RWPE1 (cell line): ENCODE measurements at regions not wholly inside any gene's neighbourhood (a gene's known extent, or its start where the extent isn't known, plus 50 kb on each side); places are given as distances from the start of the nearest gene placed in this dataset.

Source experiments
- CTCF ChIA-PET: fragments of 350-600 bp; sonication (Branson Sonifier 250); formaldehyde crosslinking; extraction: SDS; loops from one replicate; lab custom pipeline; 2021; lab: Yijun Ruan, JAX
- POLR2A ChIA-PET: fragments of 400-600 bp; formaldehyde crosslinking; extraction: SDS; loops from one replicate; lab custom pipeline; 2020; ENCODE audit warnings: antibody characterized with exemption; ENCODE audit not compliant: low non-redundant PET; lab: Yijun Ruan, JAX
- DNase-seq: peaks from one replicate; pipeline ENCODE4 v3.0.0; 2012; ENCODE audit warnings: low spot score
- H3K27ac ChIP-seq: fragments of 450-650 bp; 2 replicates; pipeline ENCODE4 v1.5.1; 2017
- CTCF ChIP-seq: fragments of 450-650 bp; conservative IDR thresholded peaks from 2 replicates; pipeline ENCODE4 v1.5.1; 2017; ENCODE audit warnings: low read depth, mild to moderate bottlenecking

DNA sequence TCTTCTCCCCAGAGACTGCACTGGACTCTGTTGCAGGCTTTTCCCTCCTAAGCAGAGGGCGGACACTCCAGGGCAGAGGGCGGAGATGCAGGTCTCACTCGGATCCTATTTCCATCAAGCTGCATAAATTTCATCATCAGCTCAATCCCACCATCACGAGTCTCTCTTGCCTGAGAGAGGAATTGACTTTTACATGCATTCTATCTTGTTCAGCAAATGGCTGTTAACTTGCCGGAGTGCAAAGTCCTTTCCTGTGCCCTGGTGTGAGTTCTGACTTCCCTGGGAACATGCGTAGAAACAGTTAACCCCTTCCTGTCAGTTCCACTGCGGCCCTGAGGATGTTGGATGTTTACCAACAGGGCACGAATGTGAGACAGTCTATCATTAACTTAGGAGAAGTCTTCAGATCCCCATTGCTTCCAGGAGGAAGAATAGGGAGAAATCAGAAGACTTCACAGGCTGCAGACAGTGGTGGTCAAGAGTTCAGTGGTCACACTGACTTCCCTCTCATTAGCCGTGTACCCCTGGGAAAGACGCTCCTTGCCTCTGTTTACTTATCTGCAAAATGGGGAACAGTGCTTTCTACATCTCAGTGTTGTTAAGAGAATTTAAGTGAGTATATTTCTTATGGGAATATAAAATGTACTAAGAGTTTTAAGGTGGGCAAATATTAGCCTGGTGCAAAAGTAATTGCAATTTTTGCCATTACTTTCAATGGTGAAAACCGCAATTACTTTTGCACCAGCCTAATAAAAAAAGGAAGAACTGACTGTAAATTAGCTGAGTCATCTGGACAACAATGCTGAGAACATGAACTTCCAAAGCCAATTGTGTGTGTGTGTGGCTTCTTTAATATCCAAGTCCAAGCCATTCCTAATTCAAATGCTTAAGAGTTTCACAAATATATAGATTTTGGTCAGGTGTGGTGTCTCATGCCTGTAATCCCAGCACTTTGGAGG, 248.0 kb downstream of the DRD1 start:
- ChIA-PET POLR2A (no interaction called here), CTCF (no interaction called here)
- no peak overlapping the region for H3K27ac ChIP-seq
- no peak for DNase-seq
- no peak for TF ChIP-seq CTCF

DNA sequence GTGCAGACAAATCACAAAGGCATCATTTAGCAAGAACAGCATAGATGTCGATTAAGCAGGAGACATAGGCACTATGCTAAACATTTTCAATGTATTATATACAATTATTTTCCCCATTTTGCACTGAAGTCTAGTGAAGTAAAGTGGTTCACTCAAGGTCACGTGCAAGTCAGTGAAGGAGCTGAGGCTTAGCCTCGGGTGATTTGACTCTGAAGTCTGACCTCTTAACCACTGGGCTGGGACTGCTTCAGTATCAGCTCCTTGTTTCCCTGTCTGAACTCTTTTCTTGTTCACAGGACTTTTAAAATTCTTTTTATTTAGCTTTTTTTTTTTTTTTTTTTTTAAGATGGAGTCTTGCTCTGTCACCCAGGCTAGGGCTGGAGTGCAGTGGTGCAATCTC, 262.7 kb downstream of the DRD1 start:
- ChIA-PET POLR2A (no interaction called here), CTCF (interaction anchor here (1.3 kb wide), 1 partner anchor 8 kb away, joined by 4 read pairs; no protein-coding TSS in a partner anchor)
- no peak overlapping the region for H3K27ac ChIP-seq
- no peak for DNase-seq
- TF ChIP-seq CTCF: no peak

- H3K27ac ChIP-seq: no peak overlapping the region
- DNase-seq: no peak
- TF ChIP-seq CTCF: no peak
- ChIA-PET POLR2A (no interaction called here), CTCF (interaction anchor here (0.7 kb wide), 1 partner anchor 88 kb away, joined by 3 read pairs; no protein-coding TSS in a partner anchor)
Measured at GRCh38 chr5:175170899-175171298, 273.1 kb downstream of the DRD1 start.

DNA sequence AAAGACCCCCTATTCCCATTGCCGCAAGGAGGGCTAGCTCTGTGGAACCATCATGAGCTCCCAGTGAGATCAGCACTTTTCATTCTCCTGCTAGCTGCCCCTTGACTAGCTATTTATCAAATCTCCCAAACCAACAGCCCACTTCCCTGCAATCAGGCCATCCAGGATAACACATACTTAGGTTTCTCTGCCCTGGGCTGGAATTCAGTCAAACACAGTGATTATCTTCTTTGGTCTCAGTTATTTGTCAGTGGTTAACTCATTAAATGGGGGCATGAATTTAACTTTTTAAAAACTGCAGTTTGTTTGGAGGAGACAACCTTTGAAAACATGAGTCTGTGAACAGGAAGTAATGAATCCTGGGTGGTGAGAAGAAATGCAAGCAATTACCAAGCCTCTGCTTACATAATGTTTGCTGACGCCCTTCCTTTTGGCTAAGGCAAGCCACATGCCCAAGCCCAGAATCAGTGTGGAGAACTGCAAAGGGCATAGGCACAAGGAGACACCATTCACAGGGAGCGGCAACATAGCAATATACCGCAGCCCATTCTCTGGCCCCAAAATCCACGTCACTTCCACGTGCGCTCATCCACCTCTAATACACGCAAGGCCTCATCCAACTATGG, 275.0 kb downstream of the DRD1 start:
- no peak for TF ChIP-seq CTCF
- POLR2A ChIA-PET: no interaction called here
- CTCF ChIA-PET: interaction anchor here (0.6 to 0.8 kb wide), 2 partner anchors 137 to 275 kb away, joined by 3 read pairs; partner anchors contain the start of gene DRD1
- no peak overlapping the region for H3K27ac ChIP-seq
- no peak for DNase-seq

GRCh38 chr5:175166026-175166425, 278.0 kb downstream of the DRD1 start:
- TF ChIP-seq CTCF: no peak
- CTCF ChIA-PET: no interaction called here
- DNase-seq: no peak
- H3K27ac ChIP-seq: no peak overlapping the region
- POLR2A ChIA-PET: no interaction called here

- no peak overlapping the region for H3K27ac ChIP-seq
- no peak for TF ChIP-seq CTCF
- DNase-seq: no peak
- ChIA-PET POLR2A (no interaction called here), CTCF (no interaction called here)
Measured at GRCh38 chr5:175163586-175164275, 280.3 kb downstream of the DRD1 start.
